ENCODE measurements at regions not wholly inside any gene's neighbourhood (a gene's known extent, or its start where the extent isn't known, plus 50 kb on each side); places are given as distances from the start of the nearest gene placed in this dataset.
"Not testable (repeated sequence)": the region's sequence is repeated elsewhere in the genome, so short reads cannot be mapped to it uniquely, and the experiment has no call there.

DNA sequence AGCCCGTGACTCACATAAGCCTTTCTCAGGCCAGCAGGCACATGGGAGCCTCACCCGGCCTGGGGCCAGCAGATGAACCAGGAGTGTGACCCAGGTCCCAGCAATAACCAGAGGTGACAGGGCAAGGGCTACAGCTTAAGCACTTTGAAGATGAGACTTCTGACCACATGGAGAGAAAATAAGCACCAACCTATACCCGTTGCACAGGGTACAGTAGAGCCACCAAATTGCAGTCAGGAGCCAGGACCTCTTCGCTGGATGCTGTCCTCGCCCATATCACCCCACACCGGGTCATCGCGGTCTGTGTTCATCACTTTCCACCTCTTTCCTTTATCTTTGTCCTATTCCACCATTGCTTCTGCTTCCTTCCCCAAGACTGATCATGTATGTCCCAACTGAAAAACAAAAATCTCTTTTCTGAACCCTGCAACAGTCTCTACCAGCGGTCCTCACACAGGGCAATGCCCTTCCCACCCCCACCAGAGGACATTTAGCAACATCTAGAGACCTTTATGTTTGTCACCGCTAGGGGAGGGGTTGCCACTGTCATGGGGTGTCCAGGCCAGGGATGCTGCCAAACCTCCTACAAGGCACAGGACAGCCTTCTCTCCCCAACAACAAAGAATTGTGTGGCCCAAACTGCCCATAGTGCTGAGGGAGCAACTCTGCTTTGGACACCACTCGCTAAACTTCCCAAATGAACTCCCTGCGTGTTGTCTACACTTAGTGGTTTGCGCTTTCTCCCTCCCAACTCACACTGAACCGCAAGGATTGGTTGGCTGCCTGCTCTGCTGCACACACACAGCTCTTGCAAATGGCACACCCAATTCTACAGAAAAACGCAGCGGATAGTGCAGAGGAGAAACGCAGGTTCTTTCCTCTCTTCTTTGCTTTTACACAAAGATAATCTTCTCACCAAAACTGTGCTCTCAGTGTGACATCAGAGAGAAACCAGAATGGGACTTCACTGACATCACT lies 219.4 kb upstream of the FRG1 start:
- not testable (repeated sequence) for H3K27me3 Mint-ChIP-seq (ENCODE audit: unreplicated experiment); H3K27ac Mint-ChIP-seq (ENCODE audit: unreplicated experiment); H3K4me1 Mint-ChIP-seq (ENCODE audit: low read depth, unreplicated experiment); DNase-seq; H3K9me3 Mint-ChIP-seq (ENCODE audit: unreplicated experiment); H3K36me3 Mint-ChIP-seq (ENCODE audit: unreplicated experiment); H3K4me3 Mint-ChIP-seq (ENCODE audit: unreplicated experiment)

DNA sequence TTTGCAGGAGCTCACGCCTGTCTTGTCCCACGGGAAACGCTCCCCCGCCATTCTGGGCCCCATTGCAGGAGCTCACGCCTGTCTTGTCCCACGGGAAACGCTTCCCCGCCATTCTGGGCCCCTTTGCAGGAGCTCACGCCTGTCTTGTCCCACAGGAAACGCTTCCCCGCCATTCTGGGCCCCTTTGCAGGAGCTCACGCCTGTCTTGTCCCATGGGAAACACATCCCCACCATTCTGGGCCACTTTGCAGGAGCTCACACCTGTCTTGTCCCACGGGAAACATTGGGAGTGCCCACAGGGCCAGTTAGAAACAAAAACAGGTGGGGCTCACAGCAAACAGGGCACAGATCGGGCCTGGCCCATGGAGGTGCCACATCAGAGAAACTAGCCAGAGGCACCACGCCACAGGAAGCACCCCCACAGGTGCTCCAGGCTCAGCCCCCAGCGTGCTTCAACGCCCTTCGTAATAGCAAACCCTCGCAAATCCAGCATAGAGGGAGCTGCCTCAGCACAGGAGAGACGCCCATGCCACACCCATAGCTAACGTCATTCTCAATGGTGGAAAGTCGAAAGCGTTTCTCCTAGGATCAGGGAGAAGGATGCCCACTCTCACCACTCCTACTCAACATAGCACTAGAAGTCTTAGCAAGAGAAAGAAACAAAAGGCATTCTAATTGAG lies 218.2 kb upstream of the FRG1 start:
- H3K36me3 Mint-ChIP-seq (ENCODE audit: unreplicated experiment); H3K4me3 Mint-ChIP-seq (ENCODE audit: unreplicated experiment); DNase-seq; H3K27ac Mint-ChIP-seq (ENCODE audit: unreplicated experiment); H3K9me3 Mint-ChIP-seq (ENCODE audit: unreplicated experiment); H3K4me1 Mint-ChIP-seq (ENCODE audit: low read depth, unreplicated experiment); H3K27me3 Mint-ChIP-seq (ENCODE audit: unreplicated experiment): not testable (repeated sequence)

DNA sequence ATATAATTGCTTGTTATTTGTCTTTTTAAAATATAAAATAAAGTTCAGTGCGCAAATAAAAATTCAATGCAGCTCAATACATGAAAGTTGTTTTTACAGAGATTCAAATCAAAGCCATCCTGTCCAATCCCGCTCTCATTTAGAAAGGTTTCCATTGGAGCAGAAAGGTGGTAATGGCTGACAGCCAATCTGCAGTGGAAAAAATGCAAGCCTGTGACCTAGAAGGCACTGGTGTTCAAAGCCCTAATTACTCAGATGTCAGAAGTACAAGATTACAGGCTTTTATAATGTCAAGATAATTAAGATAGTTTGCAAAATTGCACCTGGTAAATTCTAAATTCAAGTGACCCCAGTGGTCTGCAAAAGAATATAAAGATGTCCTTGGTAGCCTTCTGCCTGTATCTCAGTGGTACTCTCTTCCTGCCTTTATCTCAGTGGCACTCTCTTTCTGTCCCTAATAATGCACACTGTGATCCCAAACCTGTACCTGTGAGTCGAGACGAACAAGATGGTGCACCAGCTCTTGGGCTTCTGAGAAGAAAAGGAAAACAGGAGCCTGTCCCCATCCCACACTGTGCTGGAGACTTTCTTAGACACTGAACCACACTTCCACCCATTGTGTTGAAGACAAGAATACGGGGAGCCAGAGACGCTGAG lies 212.6 kb upstream of the FRG1 start:
- H3K36me3 Mint-ChIP-seq (ENCODE audit: unreplicated experiment); H3K4me1 Mint-ChIP-seq (ENCODE audit: low read depth, unreplicated experiment); DNase-seq; H3K27ac Mint-ChIP-seq (ENCODE audit: unreplicated experiment); H3K9me3 Mint-ChIP-seq (ENCODE audit: unreplicated experiment); H3K27me3 Mint-ChIP-seq (ENCODE audit: unreplicated experiment); H3K4me3 Mint-ChIP-seq (ENCODE audit: unreplicated experiment): not testable (repeated sequence)

DNA sequence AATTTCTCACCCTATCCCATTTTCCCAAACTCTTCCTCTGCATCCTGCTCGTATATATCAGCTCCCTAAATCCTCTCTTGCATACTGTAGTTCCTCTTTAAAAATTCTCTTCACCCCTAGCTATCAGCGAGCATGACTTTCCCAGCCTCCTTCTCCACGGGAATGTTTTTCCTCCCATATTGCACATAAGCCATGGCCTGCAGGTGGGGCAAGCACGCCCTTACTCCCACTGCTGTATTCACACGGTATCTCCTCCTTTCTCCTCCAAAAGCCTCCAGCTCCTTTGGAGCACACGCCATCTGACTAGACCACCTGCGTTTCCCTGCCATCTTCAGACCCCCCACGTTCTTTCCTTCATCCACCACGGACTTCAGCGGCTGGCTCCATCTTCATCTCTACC lies 208.7 kb upstream of the FRG1 start:
- not testable (repeated sequence) for H3K9me3 Mint-ChIP-seq (ENCODE audit: unreplicated experiment); H3K27me3 Mint-ChIP-seq (ENCODE audit: unreplicated experiment); H3K27ac Mint-ChIP-seq (ENCODE audit: unreplicated experiment); H3K4me1 Mint-ChIP-seq (ENCODE audit: low read depth, unreplicated experiment); H3K4me3 Mint-ChIP-seq (ENCODE audit: unreplicated experiment); H3K36me3 Mint-ChIP-seq (ENCODE audit: unreplicated experiment); DNase-seq

DNA sequence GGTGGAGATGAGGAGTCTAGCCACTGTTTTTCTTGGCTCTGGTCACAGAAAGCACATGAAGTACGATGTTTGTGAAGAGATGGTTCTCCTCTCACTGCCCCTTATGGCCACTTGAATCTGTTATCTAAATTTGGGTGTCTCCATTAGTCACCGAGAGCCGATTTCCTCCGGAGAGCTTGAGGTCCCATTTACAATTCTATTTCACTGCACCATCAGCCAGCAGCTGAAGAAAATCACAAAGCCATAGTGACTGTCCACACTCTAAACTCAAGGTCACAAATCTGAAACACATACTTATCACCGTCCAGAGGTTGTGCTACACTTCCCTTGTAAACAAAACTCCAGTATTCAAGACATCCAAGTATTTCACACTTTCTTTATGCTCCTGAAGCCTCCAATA lies 207.2 kb upstream of the FRG1 start:
- H3K27ac Mint-ChIP-seq (ENCODE audit: unreplicated experiment); H3K27me3 Mint-ChIP-seq (ENCODE audit: unreplicated experiment): not testable (repeated sequence)

DNA sequence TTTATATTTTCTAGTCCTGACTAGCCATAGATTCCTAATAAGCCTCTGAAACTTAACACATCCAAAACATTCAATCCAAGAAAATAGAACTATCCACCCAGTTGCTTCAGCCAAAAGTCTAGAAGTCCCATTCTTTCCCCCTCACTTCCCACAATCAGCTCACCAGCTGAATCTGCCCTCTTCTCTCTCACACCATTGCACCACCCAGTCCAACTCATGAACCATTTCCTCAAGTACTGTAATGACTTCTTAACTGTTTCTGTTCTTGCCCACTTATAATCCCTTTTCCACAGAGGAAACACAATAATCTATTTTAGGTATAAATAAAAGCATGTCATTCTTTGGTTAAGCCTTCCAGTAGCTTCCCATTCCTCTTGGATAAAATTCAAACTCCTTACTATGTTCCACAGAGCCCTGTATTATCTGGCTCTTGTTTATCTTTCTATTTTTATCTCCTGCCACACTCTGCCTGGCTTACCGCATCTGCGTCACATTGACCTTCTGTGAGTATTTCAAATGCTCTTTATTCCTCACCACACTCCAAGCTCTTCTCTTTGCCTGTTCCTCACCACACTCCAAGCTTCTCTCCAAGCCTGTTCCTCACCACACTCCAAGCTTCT lies 205.9 kb upstream of the FRG1 start:
- not testable (repeated sequence) for H3K4me1 Mint-ChIP-seq (ENCODE audit: low read depth, unreplicated experiment); H3K27ac Mint-ChIP-seq (ENCODE audit: unreplicated experiment); H3K9me3 Mint-ChIP-seq (ENCODE audit: unreplicated experiment); H3K36me3 Mint-ChIP-seq (ENCODE audit: unreplicated experiment); DNase-seq; H3K4me3 Mint-ChIP-seq (ENCODE audit: unreplicated experiment); H3K27me3 Mint-ChIP-seq (ENCODE audit: unreplicated experiment)

More for the DNA sequence above, 207.2 kb upstream of the FRG1 start:
- H3K36me3 Mint-ChIP-seq (ENCODE audit: unreplicated experiment); H3K4me1 Mint-ChIP-seq (ENCODE audit: low read depth, unreplicated experiment); H3K9me3 Mint-ChIP-seq (ENCODE audit: unreplicated experiment); H3K4me3 Mint-ChIP-seq (ENCODE audit: unreplicated experiment); DNase-seq: not testable (repeated sequence)

DNA sequence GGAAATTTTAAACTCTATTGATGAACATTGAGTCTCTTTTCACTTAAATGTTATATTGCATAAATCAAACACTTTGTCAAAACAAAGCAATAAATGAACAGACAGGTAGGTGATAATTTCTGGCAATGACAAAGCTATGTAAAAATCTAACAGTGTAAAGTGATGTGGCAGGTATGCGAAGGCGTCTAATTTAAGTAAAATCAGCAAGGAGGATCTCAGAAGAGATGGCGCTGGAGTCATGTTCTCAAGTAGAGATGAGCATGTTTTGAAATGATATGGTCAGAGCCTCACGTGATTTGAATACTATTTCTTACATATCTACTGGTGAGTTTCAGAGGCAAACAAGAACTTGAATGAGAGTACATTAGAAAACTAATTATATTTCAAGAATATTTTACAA lies 204.0 kb upstream of the FRG1 start:
- not testable (repeated sequence) for H3K36me3 Mint-ChIP-seq (ENCODE audit: unreplicated experiment)

DNA sequence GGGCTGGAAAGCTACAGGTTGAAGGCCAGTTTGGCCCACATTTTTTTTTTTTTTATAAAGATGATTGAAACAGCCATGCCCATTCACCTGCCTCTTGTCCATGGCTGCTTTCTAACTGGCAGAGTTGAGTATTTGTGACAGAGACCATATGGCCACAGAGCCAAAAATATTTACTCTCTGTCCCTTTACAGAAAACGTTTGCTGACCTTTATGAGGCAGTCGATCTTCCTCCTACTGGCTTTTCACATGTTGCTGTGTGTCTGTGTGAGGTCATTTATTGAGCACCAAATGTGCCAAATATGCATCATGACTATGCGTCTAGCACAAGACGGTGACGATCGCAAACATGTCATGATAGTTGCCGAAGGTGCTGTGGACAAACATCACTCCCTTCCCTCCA lies 200.6 kb upstream of the FRG1 start:
- not testable (repeated sequence) for DNase-seq; H3K27ac Mint-ChIP-seq (ENCODE audit: unreplicated experiment); H3K36me3 Mint-ChIP-seq (ENCODE audit: unreplicated experiment); H3K4me1 Mint-ChIP-seq (ENCODE audit: low read depth, unreplicated experiment); H3K4me3 Mint-ChIP-seq (ENCODE audit: unreplicated experiment); H3K27me3 Mint-ChIP-seq (ENCODE audit: unreplicated experiment); H3K9me3 Mint-ChIP-seq (ENCODE audit: unreplicated experiment)

More for the DNA sequence above, 204.0 kb upstream of the FRG1 start:
- DNase-seq; H3K4me3 Mint-ChIP-seq (ENCODE audit: unreplicated experiment); H3K4me1 Mint-ChIP-seq (ENCODE audit: low read depth, unreplicated experiment); H3K27ac Mint-ChIP-seq (ENCODE audit: unreplicated experiment); H3K9me3 Mint-ChIP-seq (ENCODE audit: unreplicated experiment); H3K27me3 Mint-ChIP-seq (ENCODE audit: unreplicated experiment): not testable (repeated sequence)

Data from glutamatergic neuron (in vitro differentiated cells).